ENCODE measurements at regions not wholly inside any gene's neighbourhood (a gene's known extent, or its start where the extent isn't known, plus 50 kb on each side); places are given as distances from the start of the nearest gene placed in this dataset.

GRCh38 chr15:70407336-70407670 lies 309.6 kb upstream of the TLE3 start:
- TF ChIP-seq BRCA1 (IDR thresholded peaks at IDR 0.05; ENCODE audit: low read depth, low read length) (no peak), CREB1 (IDR thresholded peaks at IDR 0.05) (no peak), POLR2A (IDR thresholded peaks at IDR 0.05; ENCODE audit: control extremely low read depth in 1 of 2, low read depth in 2 of 2, low read length in 2 of 2) (no peak), PHF8 (conservative IDR thresholded peaks at IDR 0.05; ENCODE audit: low read depth, low read length) (no peak), TAF1 (IDR thresholded peaks at IDR 0.05; ENCODE audit: low read depth, low read length) (no peak)
- TF ChIP-seq, protein P1, sequence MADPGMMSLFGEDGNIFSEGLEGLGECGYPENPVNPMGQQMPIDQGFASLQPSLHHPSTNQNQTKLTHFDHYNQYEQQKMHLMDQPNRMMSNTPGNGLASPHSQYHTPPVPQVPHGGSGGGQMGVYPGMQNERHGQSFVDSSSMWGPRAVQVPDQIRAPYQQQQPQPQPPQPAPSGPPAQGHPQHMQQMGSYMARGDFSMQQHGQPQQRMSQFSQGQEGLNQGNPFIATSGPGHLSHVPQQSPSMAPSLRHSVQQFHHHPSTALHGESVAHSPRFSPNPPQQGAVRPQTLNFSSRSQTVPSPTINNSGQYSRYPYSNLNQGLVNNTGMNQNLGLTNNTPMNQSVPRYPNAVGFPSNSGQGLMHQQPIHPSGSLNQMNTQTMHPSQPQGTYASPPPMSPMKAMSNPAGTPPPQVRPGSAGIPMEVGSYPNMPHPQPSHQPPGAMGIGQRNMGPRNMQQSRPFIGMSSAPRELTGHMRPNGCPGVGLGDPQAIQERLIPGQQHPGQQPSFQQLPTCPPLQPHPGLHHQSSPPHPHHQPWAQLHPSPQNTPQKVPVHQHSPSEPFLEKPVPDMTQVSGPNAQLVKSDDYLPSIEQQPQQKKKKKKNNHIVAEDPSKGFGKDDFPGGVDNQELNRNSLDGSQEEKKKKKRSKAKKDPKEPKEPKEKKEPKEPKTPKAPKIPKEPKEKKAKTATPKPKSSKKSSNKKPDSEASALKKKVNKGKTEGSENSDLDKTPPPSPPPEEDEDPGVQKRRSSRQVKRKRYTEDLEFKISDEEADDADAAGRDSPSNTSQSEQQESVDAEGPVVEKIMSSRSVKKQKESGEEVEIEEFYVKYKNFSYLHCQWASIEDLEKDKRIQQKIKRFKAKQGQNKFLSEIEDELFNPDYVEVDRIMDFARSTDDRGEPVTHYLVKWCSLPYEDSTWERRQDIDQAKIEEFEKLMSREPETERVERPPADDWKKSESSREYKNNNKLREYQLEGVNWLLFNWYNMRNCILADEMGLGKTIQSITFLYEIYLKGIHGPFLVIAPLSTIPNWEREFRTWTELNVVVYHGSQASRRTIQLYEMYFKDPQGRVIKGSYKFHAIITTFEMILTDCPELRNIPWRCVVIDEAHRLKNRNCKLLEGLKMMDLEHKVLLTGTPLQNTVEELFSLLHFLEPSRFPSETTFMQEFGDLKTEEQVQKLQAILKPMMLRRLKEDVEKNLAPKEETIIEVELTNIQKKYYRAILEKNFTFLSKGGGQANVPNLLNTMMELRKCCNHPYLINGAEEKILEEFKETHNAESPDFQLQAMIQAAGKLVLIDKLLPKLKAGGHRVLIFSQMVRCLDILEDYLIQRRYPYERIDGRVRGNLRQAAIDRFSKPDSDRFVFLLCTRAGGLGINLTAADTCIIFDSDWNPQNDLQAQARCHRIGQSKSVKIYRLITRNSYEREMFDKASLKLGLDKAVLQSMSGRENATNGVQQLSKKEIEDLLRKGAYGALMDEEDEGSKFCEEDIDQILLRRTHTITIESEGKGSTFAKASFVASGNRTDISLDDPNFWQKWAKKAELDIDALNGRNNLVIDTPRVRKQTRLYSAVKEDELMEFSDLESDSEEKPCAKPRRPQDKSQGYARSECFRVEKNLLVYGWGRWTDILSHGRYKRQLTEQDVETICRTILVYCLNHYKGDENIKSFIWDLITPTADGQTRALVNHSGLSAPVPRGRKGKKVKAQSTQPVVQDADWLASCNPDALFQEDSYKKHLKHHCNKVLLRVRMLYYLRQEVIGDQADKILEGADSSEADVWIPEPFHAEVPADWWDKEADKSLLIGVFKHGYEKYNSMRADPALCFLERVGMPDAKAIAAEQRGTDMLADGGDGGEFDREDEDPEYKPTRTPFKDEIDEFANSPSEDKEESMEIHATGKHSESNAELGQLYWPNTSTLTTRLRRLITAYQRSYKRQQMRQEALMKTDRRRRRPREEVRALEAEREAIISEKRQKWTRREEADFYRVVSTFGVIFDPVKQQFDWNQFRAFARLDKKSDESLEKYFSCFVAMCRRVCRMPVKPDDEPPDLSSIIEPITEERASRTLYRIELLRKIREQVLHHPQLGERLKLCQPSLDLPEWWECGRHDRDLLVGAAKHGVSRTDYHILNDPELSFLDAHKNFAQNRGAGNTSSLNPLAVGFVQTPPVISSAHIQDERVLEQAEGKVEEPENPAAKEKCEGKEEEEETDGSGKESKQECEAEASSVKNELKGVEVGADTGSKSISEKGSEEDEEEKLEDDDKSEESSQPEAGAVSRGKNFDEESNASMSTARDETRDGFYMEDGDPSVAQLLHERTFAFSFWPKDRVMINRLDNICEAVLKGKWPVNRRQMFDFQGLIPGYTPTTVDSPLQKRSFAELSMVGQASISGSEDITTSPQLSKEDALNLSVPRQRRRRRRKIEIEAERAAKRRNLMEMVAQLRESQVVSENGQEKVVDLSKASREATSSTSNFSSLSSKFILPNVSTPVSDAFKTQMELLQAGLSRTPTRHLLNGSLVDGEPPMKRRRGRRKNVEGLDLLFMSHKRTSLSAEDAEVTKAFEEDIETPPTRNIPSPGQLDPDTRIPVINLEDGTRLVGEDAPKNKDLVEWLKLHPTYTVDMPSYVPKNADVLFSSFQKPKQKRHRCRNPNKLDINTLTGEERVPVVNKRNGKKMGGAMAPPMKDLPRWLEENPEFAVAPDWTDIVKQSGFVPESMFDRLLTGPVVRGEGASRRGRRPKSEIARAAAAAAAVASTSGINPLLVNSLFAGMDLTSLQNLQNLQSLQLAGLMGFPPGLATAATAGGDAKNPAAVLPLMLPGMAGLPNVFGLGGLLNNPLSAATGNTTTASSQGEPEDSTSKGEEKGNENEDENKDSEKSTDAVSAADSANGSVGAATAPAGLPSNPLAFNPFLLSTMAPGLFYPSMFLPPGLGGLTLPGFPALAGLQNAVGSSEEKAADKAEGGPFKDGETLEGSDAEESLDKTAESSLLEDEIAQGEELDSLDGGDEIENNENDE (IDR thresholded peaks at IDR 0.05; ENCODE audit: insufficient replicate concordance, low read length) = no peak
- TF ChIP-seq, protein P2, sequence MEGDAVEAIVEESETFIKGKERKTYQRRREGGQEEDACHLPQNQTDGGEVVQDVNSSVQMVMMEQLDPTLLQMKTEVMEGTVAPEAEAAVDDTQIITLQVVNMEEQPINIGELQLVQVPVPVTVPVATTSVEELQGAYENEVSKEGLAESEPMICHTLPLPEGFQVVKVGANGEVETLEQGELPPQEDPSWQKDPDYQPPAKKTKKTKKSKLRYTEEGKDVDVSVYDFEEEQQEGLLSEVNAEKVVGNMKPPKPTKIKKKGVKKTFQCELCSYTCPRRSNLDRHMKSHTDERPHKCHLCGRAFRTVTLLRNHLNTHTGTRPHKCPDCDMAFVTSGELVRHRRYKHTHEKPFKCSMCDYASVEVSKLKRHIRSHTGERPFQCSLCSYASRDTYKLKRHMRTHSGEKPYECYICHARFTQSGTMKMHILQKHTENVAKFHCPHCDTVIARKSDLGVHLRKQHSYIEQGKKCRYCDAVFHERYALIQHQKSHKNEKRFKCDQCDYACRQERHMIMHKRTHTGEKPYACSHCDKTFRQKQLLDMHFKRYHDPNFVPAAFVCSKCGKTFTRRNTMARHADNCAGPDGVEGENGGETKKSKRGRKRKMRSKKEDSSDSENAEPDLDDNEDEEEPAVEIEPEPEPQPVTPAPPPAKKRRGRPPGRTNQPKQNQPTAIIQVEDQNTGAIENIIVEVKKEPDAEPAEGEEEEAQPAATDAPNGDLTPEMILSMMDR (IDR thresholded peaks at IDR 0.05; ENCODE audit: control extremely low read depth in 1 of 3, insufficient read depth in 1 of 3, low read depth in 1 of 3, low read length in 3 of 3) = no peak

All from H1 (cell line).